HAP-1 (cell line): ENCODE measurements at regions not wholly inside any gene's neighbourhood (a gene's known extent, or its start where the extent isn't known, plus 50 kb on each side); places are given as distances from the start of the nearest gene placed in this dataset.

ENCODE experiments used
- DNase-seq, 2 experiments: peaks; one replicate each; pipeline ENCODE4 v3.0.0-alpha.2; 2016 to 2020; ENCODE audit warnings: low spot score in 2 of 2
- H3K27me3 ChIP-seq: fragments of 250-450 bp; sonication (Bioruptor Pico); 2 replicates; pipeline ENCODE4 v1.5.1; 2020; ENCODE audit warnings: low read depth, mild to moderate bottlenecking, moderate library complexity
- H3K36me3 ChIP-seq: fragments of 250-450 bp; sonication (Bioruptor Pico); replicated peaks from 2 replicates; pipeline ENCODE4 v1.5.1; 2020; ENCODE audit warnings: mild to moderate bottlenecking
- H3K4me1 ChIP-seq: fragments of 250-450 bp; sonication (Bioruptor Pico); 2 replicates; pipeline ENCODE4 v1.5.1; 2020; ENCODE audit warnings: mild to moderate bottlenecking
- H3K4me3 ChIP-seq: fragments of 250-450 bp; sonication (Bioruptor Pico); 2 replicates; pipeline ENCODE4 v1.5.1; 2020; ENCODE audit warnings: mild to moderate bottlenecking, moderate library complexity
- H3K9me3 ChIP-seq: fragments of 250-450 bp; sonication (Bioruptor Pico); 2 replicates; pipeline ENCODE4 v1.5.1; 2020; ENCODE audit warnings: mild to moderate bottlenecking, moderate library complexity
- in situ Hi-C: fragments of 300-500 bp; cut with MboI; formaldehyde crosslinking; loops from 3 replicates; pipeline ENCODE4 v1.14.3; 2020; ENCODE audit warnings: low sequenced_read_pairs, inconsistent platforms, mixed read lengths

- Histone ChIP-seq H3K4me1 (no peaks in the 10 kb centered on the region), H3K9me3 (no peaks in the 10 kb centered on the region), H3K4me3 (no peak overlapping the region), H3K36me3 (no peaks in the 10 kb centered on the region), H3K27me3 (peaks cover 10% of the 10 kb centered on the region)
- no peak for DNase-seq
- in situ Hi-C loops = loop anchor here (25.0 kb wide), 1 partner anchor 649 kb away; no protein-coding TSS in a partner anchor
These were observed 345.6 kb downstream of the MYCN start for GRCh38 chr2:16285813-16286510.

- no peak overlapping the region for H3K4me3 ChIP-seq
- no peak for DNase-seq
- peaks cover 10% of the 10 kb centered on the region for H3K27me3 ChIP-seq
- in situ Hi-C loops = loop anchor here (25.0 kb wide), 1 partner anchor 648 kb away; no protein-coding TSS in a partner anchor
- H3K4me1 ChIP-seq = no peaks in the 10 kb centered on the region
- H3K36me3 ChIP-seq = no peaks in the 10 kb centered on the region
- H3K9me3 ChIP-seq = no peaks in the 10 kb centered on the region
These were observed 344.7 kb downstream of the MYCN start for GRCh38 chr2:16284941-16285625.

- peaks cover 6% of the 10 kb centered on the region for H3K27me3 ChIP-seq
- H3K4me1 ChIP-seq = no peaks in the 10 kb centered on the region
- H3K9me3 ChIP-seq = no peaks in the 10 kb centered on the region
- no peak overlapping the region for H3K4me3 ChIP-seq
- DNase-seq = no peak
- in situ Hi-C loops = loop anchor here (25.0 kb wide), 1 partner anchor 646 kb away; no protein-coding TSS in a partner anchor
- no peaks in the 10 kb centered on the region for H3K36me3 ChIP-seq
These were observed 342.9 kb downstream of the MYCN start for GRCh38 chr2:16283071-16283850.

GRCh38 chr2:16282511-16282910 lies 342.2 kb downstream of the MYCN start:
- no peaks in the 10 kb centered on the region for H3K36me3 ChIP-seq
- no peak for DNase-seq
- no peak overlapping the region for H3K4me3 ChIP-seq
- no peaks in the 10 kb centered on the region for H3K9me3 ChIP-seq
- H3K27me3 ChIP-seq = peaks cover 6% of the 10 kb centered on the region
- in situ Hi-C loops = loop anchor here (25.0 kb wide), 1 partner anchor 645 kb away; no protein-coding TSS in a partner anchor
- H3K4me1 ChIP-seq = no peaks in the 10 kb centered on the region

- Histone ChIP-seq H3K9me3 (no peaks in the 10 kb centered on the region), H3K4me3 (no peak overlapping the region), H3K4me1 (no peaks in the 10 kb centered on the region), H3K36me3 (no peaks in the 10 kb centered on the region), H3K27me3 (peaks cover 5% of the 10 kb centered on the region)
- in situ Hi-C loops = loop anchor here (25.0 kb wide), 1 partner anchor 644 kb away; no protein-coding TSS in a partner anchor
- peak; percentile 51 to 67 for DNase-seq
These were observed 341.3 kb downstream of the MYCN start for GRCh38 chr2:16281451-16282335.

- in situ Hi-C loops = loop anchor here (25.0 kb wide), 1 partner anchor 643 kb away; no protein-coding TSS in a partner anchor
- Histone ChIP-seq H3K36me3 (no peaks in the 10 kb centered on the region), H3K27me3 (no peaks in the 10 kb centered on the region), H3K4me3 (no peak overlapping the region), H3K9me3 (no peaks in the 10 kb centered on the region), H3K4me1 (no peaks in the 10 kb centered on the region)
- no peak for DNase-seq
These were observed 339.7 kb downstream of the MYCN start for GRCh38 chr2:16280081-16280480.

- in situ Hi-C loops = loop anchor here (5.0 to 25.0 kb wide), 2 partner anchors 337 to 642 kb away; partner anchors contain the start of gene MYCN
- H3K36me3 ChIP-seq = no peaks in the 10 kb centered on the region
- no peaks in the 10 kb centered on the region for H3K4me1 ChIP-seq
- H3K4me3 ChIP-seq = no peak overlapping the region
- no peaks in the 10 kb centered on the region for H3K27me3 ChIP-seq
- DNase-seq = no peak
- H3K9me3 ChIP-seq = no peaks in the 10 kb centered on the region
These were observed 339.3 kb downstream of the MYCN start for GRCh38 chr2:16279641-16280040.

GRCh38 chr2:16279201-16279570 lies 338.8 kb downstream of the MYCN start:
- in situ Hi-C loops = loop anchor here (5.0 to 25.0 kb wide), 2 partner anchors 337 to 642 kb away; partner anchors contain the start of gene MYCN

GRCh38 chr2:16278421-16279200 lies 338.3 kb downstream of the MYCN start:
- no peak overlapping the region for H3K4me3 ChIP-seq
- DNase-seq = no peak
- H3K36me3 ChIP-seq = no peaks in the 10 kb centered on the region
- in situ Hi-C loops = loop anchor here (5.0 to 25.0 kb wide), 2 partner anchors 336 to 641 kb away; partner anchors contain the start of gene MYCN
- no peaks in the 10 kb centered on the region for H3K4me1 ChIP-seq
- no peaks in the 10 kb centered on the region for H3K27me3 ChIP-seq
- no peaks in the 10 kb centered on the region for H3K9me3 ChIP-seq

More at GRCh38 chr2:16279201-16279570, 338.8 kb downstream of the MYCN start:
- no peaks in the 10 kb centered on the region for H3K27me3 ChIP-seq
- no peak for DNase-seq
- H3K36me3 ChIP-seq = no peaks in the 10 kb centered on the region
- H3K4me1 ChIP-seq = no peaks in the 10 kb centered on the region
- H3K9me3 ChIP-seq = no peaks in the 10 kb centered on the region
- H3K4me3 ChIP-seq = no peak overlapping the region

- no peak for DNase-seq
- in situ Hi-C loops = loop anchor here (5.0 to 25.0 kb wide), 2 partner anchors 335 to 640 kb away; partner anchors contain the start of gene MYCN
- Histone ChIP-seq H3K9me3 (no peaks in the 10 kb centered on the region), H3K4me1 (no peaks in the 10 kb centered on the region), H3K27me3 (no peaks in the 10 kb centered on the region), H3K4me3 (no peak overlapping the region), H3K36me3 (no peaks in the 10 kb centered on the region)
These were observed 336.8 kb downstream of the MYCN start for GRCh38 chr2:16277117-16277516.

GRCh38 chr2:16275661-16276060 lies 335.3 kb downstream of the MYCN start:
- Histone ChIP-seq H3K27me3 (no peaks in the 10 kb centered on the region), H3K9me3 (no peaks in the 10 kb centered on the region), H3K4me3 (no peak overlapping the region), H3K4me1 (no peaks in the 10 kb centered on the region), H3K36me3 (no peaks in the 10 kb centered on the region)
- no peak for DNase-seq
- in situ Hi-C loops = loop anchor here (5.0 to 25.0 kb wide), 2 partner anchors 333 to 638 kb away; partner anchors contain the start of gene MYCN

GRCh38 chr2:16275131-16275530 lies 334.8 kb downstream of the MYCN start:
- H3K4me3 ChIP-seq = no peak overlapping the region
- no peak for DNase-seq
- no peaks in the 10 kb centered on the region for H3K9me3 ChIP-seq
- no peaks in the 10 kb centered on the region for H3K36me3 ChIP-seq
- no peaks in the 10 kb centered on the region for H3K27me3 ChIP-seq
- in situ Hi-C loops = loop anchor here (5.0 to 25.0 kb wide), 2 partner anchors 333 to 638 kb away; partner anchors contain the start of gene MYCN
- no peaks in the 10 kb centered on the region for H3K4me1 ChIP-seq
